NCI-H69 (cell line): ENCODE measurements at regions not wholly inside any gene's neighbourhood (a gene's known extent, or its start where the extent isn't known, plus 50 kb on each side); places are given as distances from the start of the nearest gene placed in this dataset.

ENCODE experiments used
- DNase-seq: peaks from one replicate; lab custom pipeline; 2025; lab: John Stamatoyannopoulos, UW

DNA sequence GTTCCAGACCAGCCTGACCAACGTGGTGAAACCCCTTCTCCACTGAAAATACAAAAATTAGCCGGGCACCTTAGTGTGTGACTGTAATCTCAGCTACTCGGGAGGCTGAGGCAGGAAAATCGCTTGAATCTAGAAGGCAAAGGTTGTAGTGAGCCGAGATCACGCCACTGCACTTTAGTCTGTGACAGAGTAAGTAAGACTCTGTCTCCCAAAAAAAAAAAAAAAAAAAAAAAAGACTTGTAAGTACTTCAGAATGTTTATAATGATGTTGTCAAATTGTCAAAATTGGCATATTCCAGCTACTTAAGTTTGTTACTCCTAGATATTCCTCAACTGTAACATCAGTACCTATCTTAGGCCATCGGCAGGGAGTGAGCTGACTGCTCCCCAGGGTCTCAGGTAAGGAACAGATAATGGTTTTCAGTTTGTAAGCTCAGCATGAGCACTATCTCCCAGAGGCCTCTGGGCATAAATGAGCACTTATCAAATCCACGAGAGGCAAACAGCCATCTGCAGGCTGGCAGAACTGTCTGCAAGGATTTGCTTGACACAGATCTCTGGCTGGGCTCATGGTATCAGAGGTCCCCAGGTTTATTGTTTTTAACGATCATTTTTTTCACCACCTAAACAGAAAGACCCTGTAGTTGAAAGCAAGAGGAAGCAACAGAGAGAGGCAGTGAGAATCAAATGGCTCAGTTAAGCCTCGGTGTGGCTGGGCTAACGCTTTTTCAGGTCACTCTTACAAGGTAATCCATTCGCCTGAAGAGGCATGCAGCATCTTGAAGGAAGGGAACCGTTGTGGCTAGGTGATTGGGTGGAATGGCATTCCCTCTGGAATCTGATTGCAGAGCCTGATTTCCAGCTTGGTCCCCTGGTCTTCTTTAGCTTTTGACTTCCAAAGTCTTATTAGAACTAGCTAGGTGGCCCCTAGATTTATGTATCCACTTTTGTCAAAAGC is 115.9 kb downstream of the LY86 start:
- DNase-seq: peak; percentile 89

DNA sequence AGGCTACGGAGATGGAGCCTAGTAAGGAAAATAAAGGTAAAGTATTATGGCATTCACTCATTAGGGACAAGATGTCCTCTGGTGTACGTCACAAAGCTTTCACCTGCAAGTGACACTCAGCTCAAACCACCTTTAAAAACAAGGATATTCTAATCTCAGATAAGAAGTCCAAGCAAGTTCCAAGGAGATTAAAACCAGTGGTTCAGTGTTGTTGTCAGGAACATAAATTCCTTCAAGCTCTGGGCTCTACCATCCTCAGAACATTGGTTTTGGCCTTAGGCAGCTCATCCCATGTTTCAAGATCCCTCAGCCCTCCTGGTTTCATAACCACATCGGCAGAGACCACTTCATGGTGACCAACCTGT is 116.5 kb downstream of the LY86 start:
- DNase-seq: no peak

DNA sequence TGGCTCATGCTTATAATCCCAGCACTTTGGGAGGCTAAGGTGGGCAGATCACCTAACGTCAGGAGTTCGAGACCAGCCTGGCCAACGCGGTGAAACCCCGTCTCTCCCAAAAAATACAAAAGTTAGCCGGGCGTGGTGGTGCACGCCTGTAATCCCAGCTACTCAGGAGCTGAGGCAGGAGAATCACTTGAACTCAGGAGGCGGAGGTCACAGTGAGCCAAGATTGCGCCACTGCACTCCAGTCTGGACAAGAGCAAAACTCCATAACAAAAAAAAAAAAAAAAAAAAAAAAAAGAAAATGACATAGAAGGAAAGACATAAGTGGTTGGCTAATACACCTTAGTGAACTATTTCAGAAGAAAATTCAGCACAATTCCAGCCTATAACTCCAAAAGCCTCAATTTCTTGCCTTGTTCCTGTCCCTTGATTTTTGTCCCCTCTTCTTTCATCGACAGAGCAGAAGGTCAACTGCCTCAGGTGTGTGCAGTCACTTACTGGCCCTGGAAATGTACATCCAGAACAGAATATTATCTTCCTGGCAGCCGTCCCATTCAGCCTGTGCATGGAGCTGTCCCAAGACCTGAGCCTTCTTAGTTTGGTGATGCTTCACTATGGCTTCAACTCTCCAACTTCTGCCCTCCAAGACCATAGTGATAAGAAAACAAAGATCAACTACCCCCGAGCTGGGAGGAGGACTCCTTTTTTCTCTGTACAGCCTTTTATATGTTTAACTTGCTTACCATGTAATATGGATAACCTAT is 117.6 kb downstream of the LY86 start:
- DNase-seq: no peak

DNA sequence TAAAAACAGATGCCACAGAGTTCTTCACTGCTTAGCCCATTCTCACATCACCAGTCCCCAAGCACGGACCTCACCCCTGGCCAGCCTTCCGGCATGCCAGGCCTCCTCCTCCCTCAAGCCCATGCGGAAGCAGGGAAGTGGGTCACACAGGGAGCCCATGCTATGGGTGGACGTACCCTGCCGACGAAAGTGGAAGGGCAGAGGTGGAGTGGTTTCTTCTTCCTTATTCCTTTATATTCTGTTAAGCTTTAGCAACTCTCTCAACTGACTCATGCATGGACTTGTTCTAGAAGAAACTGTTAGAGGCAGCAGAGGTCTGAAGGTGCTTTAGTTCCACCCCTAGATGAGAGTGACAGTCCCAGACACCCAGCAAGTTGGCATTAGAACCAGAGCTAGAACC is 118.6 kb downstream of the LY86 start:
- no peak for DNase-seq

DNA sequence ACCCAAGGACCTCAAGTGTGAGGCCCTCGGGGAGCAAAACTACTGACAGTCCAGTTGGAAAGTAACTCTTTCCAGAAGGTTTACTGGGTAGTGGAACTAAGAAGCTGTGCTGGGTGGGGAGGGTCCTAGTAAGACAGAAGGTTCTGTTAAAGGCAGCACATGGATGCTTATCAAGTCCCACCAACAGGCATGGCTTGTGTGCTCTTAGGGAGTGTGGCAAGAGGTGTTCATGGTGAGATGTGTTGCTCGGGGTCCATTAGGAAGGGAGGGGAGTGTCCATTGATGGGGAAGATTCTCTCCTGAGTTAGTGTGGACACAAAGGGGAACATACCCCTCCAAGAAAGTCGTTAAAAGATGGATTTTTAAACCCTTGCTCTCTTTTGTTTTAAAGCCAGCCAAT is 120.6 kb downstream of the LY86 start:
- DNase-seq: no peak

DNA sequence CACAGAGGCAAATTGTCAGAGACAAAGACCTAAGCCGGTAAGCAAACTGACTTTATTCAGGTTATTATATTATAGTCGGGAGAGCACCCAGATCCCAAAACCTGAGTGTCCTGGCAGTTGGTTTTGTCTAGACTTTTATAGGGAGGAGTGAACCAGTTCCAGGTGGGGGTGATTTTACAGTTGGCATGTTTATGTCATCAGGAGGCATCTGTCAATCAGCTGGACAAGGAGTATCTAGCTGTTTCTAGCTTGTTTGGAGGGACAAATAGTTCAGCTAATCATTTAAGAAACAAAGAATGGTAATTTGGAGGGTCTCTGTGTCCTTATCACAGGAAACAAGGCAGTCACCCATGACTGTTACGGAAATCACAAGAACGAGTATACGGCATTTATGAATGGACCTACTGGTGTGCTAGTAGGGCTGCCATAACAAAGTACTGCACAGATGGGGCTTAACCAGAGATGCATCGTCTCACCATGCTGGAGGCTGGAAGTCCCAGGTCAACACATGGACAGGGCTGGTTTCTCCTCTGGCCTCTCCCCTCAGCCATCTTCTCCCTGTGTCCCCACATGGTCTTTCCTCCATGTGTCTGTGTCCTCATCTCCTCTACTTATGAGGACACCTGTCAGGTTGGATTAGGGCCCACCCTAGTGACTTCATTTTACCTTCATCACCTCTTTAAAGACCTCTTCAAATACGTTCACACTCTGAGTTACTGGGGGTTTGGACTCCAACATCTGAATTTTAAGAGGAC is 122.7 kb downstream of the LY86 start:
- DNase-seq: no peak

DNA sequence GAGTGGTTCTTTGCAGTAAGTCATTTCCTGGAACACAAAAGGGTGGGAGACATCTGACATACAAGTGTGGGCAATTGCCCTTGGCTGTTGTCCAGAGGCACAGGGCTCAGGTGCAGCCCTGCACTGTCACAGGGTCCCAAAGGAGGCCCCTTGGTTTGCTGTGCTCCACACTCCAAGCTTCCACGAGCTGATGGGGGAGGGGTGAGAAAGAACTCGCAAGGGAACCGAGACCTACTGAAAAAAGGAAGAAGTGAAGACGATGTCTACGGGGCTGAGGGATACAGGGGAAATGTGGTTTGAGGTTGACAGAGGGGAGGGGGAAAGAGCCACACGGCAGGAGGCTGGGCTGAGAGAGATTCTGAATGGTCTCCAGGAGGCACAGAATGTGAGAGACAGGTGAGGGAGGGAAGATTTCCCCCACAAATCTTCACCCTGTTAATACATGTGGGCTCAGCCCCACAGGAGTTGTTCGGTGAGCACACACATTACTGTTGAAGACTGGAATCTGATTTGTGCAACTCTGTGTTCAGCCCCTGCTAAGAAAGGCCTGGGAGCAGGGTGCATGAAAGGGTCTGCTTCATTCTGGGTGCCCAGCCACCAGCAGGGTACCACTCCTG is 123.4 kb downstream of the LY86 start:
- DNase-seq: no peak

DNA sequence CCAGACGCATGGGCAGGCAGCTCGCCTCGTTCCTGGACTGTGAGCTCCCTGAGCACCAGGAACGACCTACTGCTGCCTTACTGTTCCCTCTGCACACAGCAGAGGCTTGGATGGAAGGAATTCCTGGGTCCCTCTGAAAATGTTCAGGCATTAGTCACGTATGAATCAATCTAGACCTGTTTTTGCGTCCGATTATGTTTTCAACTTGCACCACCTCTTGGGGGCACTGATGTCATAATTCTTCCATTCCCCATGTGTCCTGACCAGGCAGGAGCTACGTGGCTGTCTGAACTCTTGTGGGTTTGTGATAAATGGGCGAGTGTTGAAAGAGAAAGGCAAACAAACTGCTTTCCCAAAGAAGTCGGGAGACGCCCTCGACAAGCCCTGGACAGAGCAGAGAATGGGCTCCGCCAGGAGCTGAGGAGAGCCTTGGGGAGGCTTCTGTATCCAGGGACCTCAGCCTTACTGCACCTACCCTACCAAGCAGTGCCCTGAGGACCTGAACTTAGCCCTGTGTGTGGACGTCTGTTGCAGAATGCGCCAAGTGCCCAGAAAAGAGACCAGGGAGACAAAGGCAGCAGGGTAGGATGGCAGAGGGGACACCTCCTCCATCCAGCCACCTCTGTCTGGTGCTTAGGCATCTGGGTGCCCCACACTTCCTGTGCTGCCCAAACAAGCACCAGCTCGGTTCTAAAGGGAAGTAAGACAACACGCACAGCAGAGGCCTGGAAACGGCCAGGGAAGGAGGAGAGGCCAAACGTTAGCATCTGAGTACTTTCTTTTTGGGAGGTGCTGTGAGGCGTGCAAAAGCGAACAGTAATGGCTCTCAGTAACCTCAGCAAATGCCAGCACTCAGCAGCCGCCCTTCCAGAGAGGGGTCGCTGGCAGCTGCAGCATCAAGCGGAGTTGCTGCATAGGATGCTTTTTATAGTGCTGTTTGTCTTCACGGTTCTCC is 124.2 kb downstream of the LY86 start:
- peak; percentile 52 for DNase-seq

DNA sequence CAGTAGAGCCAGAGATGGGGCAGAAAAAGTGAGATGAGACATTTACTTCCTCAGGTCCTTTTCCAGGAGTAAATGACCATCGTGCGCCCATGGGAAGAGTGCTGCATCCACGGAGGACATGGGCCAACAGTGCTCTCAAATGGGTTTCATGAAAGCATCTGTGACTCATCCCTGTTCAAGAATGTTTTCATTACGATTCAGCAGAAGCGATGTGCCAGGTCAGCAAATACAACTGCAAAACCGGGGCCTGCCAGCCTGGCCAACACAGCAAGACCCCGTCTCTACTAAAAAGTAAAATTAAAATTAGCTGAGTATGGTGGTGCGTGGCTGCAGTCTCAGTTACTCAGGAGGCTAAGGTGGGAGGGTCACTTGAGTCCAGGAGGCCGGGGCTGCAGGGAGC is 125.1 kb downstream of the LY86 start:
- DNase-seq: no peak

DNA sequence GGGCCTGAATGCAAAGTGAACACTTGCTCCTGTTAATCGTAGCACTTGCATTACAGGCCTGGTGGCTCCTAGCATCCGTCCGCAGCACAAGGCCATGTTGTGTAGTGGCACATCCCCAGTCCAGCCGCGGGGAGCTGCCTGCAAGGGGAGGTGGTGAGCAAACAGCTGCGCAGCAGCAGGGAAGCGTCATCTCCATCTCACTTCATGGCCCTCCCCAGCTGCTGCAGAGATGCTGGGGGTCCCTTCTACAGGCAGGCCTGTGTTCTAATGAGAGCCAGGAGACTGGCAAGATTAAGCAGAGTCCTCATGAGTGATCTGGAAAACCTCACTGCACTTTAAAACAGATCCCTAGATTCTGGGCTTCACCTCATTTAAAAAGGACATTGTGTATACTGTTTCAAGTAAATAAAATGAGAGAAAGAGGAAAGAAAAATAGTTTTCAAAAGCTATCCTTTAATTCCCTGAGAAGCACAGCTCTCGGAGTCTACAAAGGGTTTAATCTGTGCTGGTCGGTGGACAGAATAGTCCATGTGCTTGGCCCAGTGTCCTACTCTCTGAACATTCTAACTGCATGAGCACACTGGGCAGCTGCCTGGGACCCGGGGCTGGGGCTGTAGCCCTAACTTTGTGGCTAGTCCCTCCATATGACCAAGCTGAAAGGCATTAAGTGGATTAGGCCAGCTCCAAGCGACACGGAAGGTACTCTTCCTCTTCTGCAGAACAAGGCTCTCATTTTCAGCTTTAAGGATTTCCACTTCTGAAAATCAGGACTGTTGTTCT is 125.8 kb downstream of the LY86 start:
- no peak for DNase-seq

DNA sequence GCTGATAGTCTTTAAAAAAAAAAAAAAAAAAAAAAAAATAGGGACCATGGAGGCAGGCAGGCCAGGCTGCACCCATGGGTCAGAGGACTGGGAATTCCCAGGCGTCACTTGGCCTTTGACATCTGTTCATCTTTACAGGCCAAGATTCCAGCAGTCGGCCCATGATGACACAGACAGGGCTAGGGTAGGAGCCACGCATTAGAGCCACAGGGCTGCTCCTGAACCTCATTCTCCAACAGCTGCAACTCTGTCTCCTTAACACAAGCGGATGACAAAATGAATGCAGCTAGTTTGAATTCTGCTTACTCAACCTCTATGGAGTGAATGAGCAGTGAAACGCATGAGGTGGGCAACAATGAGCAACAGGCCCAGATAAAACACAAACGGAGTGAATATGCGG is 126.4 kb downstream of the LY86 start:
- no peak for DNase-seq

DNA sequence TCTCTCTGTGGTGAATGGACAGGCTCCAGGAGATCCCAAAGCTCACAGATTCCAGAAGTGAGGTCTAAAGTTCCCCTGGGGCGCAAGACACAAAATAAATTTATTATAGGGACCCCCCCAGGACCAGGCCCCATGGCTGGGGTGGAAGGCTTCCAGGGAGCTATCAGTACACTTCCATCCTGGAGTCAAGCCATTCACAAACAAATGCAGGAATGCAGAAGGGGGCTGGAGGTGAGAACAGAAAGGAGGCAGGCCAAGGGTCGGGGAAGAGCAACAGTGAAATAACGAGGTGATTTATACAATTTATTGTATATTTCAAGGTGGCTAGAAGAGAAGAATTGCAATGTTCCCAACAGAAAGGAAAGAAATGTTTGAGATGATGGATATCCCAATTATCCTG is 126.9 kb downstream of the LY86 start:
- no peak for DNase-seq

DNA sequence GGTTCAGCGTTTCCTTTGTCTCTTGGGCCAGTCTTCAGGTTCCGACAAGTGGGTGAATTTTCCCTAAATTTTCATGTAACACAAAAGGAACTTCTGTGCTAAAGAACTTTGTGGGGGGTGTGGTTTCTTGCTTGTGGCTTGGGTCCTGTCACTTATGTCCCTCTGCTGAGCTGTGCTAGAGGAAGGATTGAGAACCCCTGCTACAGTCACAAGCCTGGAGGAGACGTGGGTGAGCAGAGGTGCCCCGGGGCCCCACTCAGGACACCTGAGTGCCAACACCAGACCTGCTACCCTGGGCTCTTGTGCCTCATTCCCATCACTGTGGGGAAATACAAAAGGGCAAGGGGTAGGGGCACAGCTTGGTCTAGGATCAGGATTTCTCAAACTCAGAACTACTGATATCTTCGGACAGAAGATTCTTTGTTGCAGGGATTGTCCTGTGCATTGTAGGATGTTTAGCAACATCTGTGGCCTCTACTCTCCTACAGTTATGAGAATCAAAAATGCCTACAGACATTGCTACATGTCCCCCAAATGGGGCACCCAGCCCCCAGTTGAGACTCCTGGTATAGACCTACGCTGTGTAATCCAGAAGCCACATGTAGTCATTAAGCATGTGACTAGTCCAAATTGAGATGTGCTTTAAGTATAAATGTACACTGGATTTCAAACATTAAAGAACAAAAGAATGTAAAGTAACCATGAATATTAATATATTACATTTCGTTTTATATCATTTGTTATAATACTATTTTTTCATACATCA is 128.7 kb downstream of the LY86 start:
- DNase-seq: no peak

DNA sequence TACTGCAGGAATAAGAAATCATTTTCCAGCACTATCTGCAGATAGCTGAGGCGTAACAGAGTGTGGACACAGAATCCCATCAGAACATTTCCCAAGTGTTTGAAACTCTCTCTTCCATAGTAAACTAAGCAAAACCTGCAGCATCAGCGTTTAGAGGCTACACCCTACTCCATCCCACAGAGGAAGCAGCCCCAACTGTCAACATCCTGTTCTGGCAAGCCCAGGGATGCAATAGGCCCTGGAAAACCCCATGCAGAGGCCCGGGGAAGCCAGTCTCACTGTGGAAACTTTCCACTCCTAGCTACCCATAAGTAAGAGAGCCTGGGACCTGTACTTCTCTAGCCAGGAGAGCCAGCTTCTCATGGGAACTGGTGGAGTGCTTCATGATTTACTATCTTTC is 129.4 kb downstream of the LY86 start:
- no peak for DNase-seq

DNA sequence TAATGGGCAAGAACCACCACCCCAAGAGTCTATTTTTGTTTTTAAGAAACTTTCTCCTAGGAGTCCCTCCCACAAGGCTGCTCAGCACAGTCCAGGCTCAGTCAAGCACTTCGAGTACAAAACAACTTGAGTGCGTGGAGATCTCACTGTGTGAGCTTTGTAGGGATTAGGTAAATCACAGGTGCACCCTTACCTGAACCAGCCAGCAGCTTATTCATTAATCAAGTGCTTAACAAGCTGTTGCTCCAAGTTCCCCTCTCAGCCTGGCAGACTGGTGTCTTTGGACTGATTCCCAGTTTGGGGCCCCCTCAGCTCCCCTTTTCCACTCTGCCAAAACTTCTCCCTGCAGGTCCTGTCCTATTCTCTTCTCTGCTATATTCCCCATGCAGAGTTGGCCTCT is 133.1 kb downstream of the LY86 start:
- peak; percentile 29 for DNase-seq

DNA sequence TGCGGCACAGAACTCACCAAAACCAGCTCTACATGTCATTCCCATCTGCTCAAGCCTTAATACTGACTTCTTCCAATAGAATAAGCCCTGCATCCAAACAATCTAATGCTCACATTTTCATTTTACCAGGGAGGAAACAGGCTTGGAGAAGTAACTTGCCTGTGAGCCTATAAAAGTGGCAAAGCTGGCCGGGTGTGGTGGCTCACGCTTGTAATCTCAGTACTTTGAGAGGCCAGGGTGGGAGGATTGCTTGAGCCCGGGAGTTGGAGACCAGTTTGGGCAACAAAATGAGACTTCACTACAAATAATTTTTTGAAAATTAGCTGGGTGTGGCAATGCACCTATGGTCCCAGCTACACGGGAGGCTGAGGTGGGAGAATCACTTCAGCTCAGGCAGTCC is 133.7 kb downstream of the LY86 start:
- DNase-seq: no peak

DNA sequence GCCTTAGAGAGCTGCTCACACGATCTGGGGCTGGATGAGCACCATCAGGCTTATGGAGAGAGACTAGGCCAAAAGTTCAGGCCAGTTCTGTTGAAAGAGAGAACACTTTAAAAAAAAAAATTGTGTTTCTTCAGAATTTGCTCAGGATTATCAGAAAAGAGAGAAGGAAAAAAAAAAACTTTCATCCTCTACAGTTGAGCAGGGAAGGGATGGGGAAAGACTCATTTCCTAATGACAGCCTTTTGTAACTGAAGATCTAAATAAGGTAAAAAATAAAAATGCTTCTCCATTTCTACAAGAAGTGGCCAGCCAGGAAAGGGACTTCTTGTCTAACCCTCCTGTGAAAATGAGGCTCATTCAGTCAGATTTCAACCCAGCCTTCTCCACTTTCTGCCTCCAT is 134.8 kb downstream of the LY86 start:
- no peak for DNase-seq

DNA sequence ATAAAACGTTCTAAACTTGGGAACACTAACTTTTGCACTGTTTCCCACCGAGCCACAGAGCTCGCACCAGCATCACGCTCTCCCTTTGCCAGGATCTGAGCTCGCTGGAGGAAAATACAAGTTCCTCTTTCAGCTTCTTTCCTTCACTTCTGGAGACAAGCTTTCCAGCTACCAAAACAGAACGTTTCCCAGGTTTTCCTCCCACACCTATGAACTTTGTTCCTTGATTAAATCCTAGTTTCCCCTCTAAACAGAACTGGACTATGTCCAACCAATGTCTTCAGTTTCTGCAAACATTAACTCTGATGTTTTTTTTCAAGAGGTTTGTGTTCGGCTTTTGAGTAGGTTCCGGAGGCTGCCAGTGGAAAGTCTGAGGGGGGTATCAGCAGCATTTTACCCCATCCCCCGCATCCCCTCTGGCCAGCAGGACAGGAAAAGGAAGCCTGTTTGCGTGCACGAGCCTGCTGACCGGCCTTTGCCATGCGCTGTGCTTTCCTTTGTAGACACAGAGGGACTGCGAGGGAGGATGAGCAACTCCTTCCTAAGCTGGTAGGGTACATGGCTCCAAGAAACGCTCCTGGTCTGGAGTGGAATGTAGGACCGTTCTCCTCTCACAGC is 135.5 kb downstream of the LY86 start:
- DNase-seq: no peak
